ENCODE measurements at regions not wholly inside any gene's neighbourhood (a gene's known extent, or its start where the extent isn't known, plus 50 kb on each side); places are given as distances from the start of the nearest gene placed in this dataset.

GRCh38 chr12:13365748-13366366 is 169.3 kb downstream of the EMP1 start:
- H3K4me3 ChIP-seq (replicated peaks; ENCODE audit: low read depth, low read length): no peak overlapping the region
- no peak for DNase-seq (ENCODE audit: extremely low read depth, insufficient read length)
- no peaks in the 10 kb centered on the region; the same call in 1 of the 2 replicates for H3K27me3 ChIP-seq (replicated peaks; ENCODE audit: control insufficient read depth, insufficient read depth, low read length)
- no peak for TF ChIP-seq CTCF (IDR thresholded peaks at IDR 0.05; ENCODE audit: insufficient read depth, low read length, poor library complexity, severe bottlenecking)
- no peaks in the 10 kb centered on the region for H3K36me3 ChIP-seq (ENCODE audit: control insufficient read depth, insufficient read depth, low read length)

- H3K4me3 ChIP-seq (replicated peaks; ENCODE audit: low read depth, low read length): no peak overlapping the region
- H3K36me3 ChIP-seq (ENCODE audit: control insufficient read depth, insufficient read depth, low read length): no peaks in the 10 kb centered on the region
- no peaks in the 10 kb centered on the region; the same call in 1 of the 2 replicates for H3K27me3 ChIP-seq (replicated peaks; ENCODE audit: control insufficient read depth, insufficient read depth, low read length)
- DNase-seq (ENCODE audit: extremely low read depth, insufficient read length): no peak
- TF ChIP-seq CTCF (IDR thresholded peaks at IDR 0.05; ENCODE audit: insufficient read depth, low read length, poor library complexity, severe bottlenecking): peak; percentile 92
Observed at GRCh38 chr12:13362260-13362841, 165.8 kb downstream of the EMP1 start.

- TF ChIP-seq CTCF (IDR thresholded peaks at IDR 0.05; ENCODE audit: insufficient read depth, low read length, poor library complexity, severe bottlenecking): no peak
- Histone ChIP-seq H3K36me3 (ENCODE audit: control insufficient read depth, insufficient read depth, low read length) (no peaks in the 10 kb centered on the region), H3K27me3 (replicated peaks; ENCODE audit: control insufficient read depth, insufficient read depth, low read length) (no peaks in the 10 kb centered on the region), H3K4me3 (replicated peaks; ENCODE audit: low read depth, low read length) (no peak overlapping the region)
- DNase-seq (ENCODE audit: extremely low read depth, insufficient read length): no peak
Observed at GRCh38 chr12:13359636-13360035, 163.1 kb downstream of the EMP1 start.

GRCh38 chr12:13358391-13358905 is 161.9 kb downstream of the EMP1 start:
- no peaks in the 10 kb centered on the region for H3K27me3 ChIP-seq (replicated peaks; ENCODE audit: control insufficient read depth, insufficient read depth, low read length)
- H3K36me3 ChIP-seq (ENCODE audit: control insufficient read depth, insufficient read depth, low read length): no peaks in the 10 kb centered on the region
- no peak overlapping the region for H3K4me3 ChIP-seq (replicated peaks; ENCODE audit: low read depth, low read length)
- no peak for TF ChIP-seq CTCF (IDR thresholded peaks at IDR 0.05; ENCODE audit: insufficient read depth, low read length, poor library complexity, severe bottlenecking)
- no peak for DNase-seq (ENCODE audit: extremely low read depth, insufficient read length)

GRCh38 chr12:13350946-13351345 is 154.4 kb downstream of the EMP1 start:
- H3K27me3 ChIP-seq (replicated peaks; ENCODE audit: control insufficient read depth, insufficient read depth, low read length): no peaks in the 10 kb centered on the region
- no peaks in the 10 kb centered on the region for H3K36me3 ChIP-seq (ENCODE audit: control insufficient read depth, insufficient read depth, low read length)
- no peak for DNase-seq (ENCODE audit: extremely low read depth, insufficient read length)
- H3K4me3 ChIP-seq (replicated peaks; ENCODE audit: low read depth, low read length): no peak overlapping the region
- no peak for TF ChIP-seq CTCF (IDR thresholded peaks at IDR 0.05; ENCODE audit: insufficient read depth, low read length, poor library complexity, severe bottlenecking)

Measured in GM06990 (cell line).